ENCODE measurements at regions not wholly inside any gene's neighbourhood (a gene's known extent, or its start where the extent isn't known, plus 50 kb on each side); places are given as distances from the start of the nearest gene placed in this dataset.
"Not testable (repeated sequence)": the region's sequence is repeated elsewhere in the genome, so short reads cannot be mapped to it uniquely, and the experiment has no call there.

GRCh38 chr1:72432645-72433267 lies 150.4 kb upstream of the NEGR1 start:
- peak; percentile 10 for DNase-seq (ENCODE audit: low read depth)

- DNase-seq (ENCODE audit: low read depth) = peak; percentile 22
Observed at GRCh38 chr1:72431810-72432209, 149.5 kb upstream of the NEGR1 start.

- DNase-seq (ENCODE audit: low read depth) = not testable (repeated sequence)
Observed at GRCh38 chr1:72428276-72428675, 145.9 kb upstream of the NEGR1 start.

GRCh38 chr1:72419229-72419628 lies 136.9 kb upstream of the NEGR1 start:
- DNase-seq (ENCODE audit: low read depth) = no peak

GRCh38 chr1:72412286-72412685 lies 129.9 kb upstream of the NEGR1 start:
- DNase-seq (ENCODE audit: low read depth) = peak; percentile 26

GRCh38 chr1:72399807-72400206 lies 117.5 kb upstream of the NEGR1 start:
- no peak for DNase-seq (ENCODE audit: low read depth)

GRCh38 chr1:72397786-72398185 lies 115.4 kb upstream of the NEGR1 start:
- peak; percentile 83 for DNase-seq (ENCODE audit: low read depth)

- DNase-seq (ENCODE audit: low read depth) = no peak
Observed at GRCh38 chr1:72394457-72394856, 112.1 kb upstream of the NEGR1 start.

- no peak for DNase-seq (ENCODE audit: low read depth)
Observed at GRCh38 chr1:72379072-72379471, 96.7 kb upstream of the NEGR1 start.

- no peak for DNase-seq (ENCODE audit: low read depth)
Observed at GRCh38 chr1:72375226-72375625, 92.9 kb upstream of the NEGR1 start.

GRCh38 chr1:72371259-72372035 lies 89.1 kb upstream of the NEGR1 start:
- DNase-seq (ENCODE audit: low read depth) = no peak

- DNase-seq (ENCODE audit: low read depth) = not testable (repeated sequence)
Observed at GRCh38 chr1:72370836-72371235, 88.5 kb upstream of the NEGR1 start.

- DNase-seq (ENCODE audit: low read depth) = peak; percentile 5
Observed at GRCh38 chr1:72369069-72369757, 86.9 kb upstream of the NEGR1 start.

GRCh38 chr1:72366466-72366865 lies 84.1 kb upstream of the NEGR1 start:
- DNase-seq (ENCODE audit: low read depth) = peak; percentile 75

GRCh38 chr1:72365693-72366092 lies 83.4 kb upstream of the NEGR1 start:
- DNase-seq (ENCODE audit: low read depth) = no peak

- no peak for DNase-seq (ENCODE audit: low read depth)
Observed at GRCh38 chr1:72362538-72362937, 80.2 kb upstream of the NEGR1 start.

GRCh38 chr1:72357411-72357810 lies 75.1 kb upstream of the NEGR1 start:
- peak; percentile 94 for DNase-seq (ENCODE audit: low read depth)

GRCh38 chr1:72355899-72356298 lies 73.6 kb upstream of the NEGR1 start:
- DNase-seq (ENCODE audit: low read depth) = no peak

- no peak for DNase-seq (ENCODE audit: low read depth)
Observed at GRCh38 chr1:72341661-72342060, 59.3 kb upstream of the NEGR1 start.

GRCh38 chr1:72336776-72337175 lies 54.4 kb upstream of the NEGR1 start:
- DNase-seq (ENCODE audit: low read depth) = no peak

All from LHCN-M2 (cell line).